Hematopoietic multipotent progenitor cell treated with erythropoietin and hydrocortisone succinate and interleukin-3 and kit ligand, for 6 days (in vitro differentiated cells): ENCODE measurements at regions not wholly inside any gene's neighbourhood (a gene's known extent, or its start where the extent isn't known, plus 50 kb on each side); places are given as distances from the start of the nearest gene placed in this dataset.

ENCODE experiments used
- DNase-seq: peaks from one replicate; pipeline ENCODE4 v3.0.0-alpha.2; 2015

DNA sequence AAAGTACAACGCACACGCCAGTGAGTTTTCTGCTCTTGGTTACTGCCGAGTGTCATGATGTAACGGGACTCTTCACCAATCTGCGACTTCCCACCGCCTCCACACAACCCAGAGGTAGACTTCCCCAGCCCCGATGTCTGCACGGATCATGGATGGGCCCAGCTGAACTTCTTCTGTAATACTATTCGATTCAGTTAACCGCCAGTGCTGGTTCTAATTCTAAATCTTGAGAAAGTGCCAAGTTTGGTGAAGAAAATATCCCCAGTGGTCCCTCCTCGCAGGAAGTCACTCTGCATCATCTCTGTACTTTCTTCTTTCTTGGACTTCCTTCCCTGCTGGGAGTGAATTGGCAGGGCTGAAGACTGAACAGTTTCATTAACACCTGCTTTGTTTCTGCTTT lies 77.6 kb upstream of the SLC35F4 start:
- no peak for DNase-seq

DNA sequence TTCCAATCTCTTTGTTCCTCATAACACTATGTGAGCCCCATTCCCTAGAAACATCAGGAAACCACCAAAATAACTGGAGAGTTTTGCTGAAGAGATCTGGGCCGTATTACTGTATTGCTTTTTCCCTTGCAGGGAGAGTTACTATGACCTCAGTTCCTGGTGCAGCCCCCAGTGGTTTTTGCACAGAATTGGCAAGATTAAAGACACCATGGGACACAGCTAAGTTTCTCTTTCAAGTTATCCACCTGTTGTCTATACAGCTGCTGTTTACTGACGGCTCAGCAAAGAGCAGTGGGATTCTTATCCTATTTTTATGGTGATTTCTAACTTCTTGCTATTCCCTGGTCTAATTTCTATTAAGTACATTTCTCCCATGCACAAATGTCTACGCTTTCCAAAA lies 77.1 kb upstream of the SLC35F4 start:
- no peak for DNase-seq

DNA sequence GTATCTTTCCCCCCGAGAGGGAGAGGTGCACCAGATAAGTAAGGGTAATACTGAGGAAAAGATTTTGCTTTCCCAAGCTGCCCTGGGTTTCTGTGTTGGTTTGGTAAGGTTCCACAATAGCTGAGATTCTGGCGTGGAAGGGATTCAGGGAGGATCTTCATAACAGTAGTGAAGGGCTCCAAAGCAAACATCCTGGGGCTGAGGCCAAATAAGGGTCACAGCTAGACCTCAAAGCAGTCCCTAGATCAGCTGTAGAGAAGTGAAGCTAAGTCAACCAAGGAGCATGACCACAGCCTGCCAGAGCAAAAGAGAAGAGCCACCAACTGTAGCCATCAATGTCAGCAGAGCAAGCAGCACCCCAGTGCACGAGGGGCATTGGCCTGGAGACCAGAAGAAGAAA lies 73.2 kb upstream of the SLC35F4 start:
- no peak for DNase-seq

DNA sequence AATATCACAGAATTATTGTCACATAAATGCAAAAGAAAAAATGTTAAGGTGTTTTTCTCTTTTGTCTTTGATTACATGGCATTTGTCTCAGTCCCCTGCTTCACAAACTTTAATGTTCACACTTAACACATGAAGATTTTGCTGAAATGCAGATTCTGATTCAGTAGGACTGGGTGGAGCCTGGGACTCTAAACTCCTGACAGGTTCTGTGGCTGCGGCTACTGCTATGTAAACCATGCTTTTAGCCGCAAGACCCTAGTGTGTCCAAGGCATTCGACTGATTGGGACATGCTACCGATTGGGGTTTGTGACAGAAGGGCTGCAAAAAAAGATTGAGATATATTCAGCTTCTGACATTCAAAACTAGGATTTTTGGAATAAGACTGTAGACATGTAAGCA lies 72.6 kb upstream of the SLC35F4 start:
- DNase-seq = no peak

DNA sequence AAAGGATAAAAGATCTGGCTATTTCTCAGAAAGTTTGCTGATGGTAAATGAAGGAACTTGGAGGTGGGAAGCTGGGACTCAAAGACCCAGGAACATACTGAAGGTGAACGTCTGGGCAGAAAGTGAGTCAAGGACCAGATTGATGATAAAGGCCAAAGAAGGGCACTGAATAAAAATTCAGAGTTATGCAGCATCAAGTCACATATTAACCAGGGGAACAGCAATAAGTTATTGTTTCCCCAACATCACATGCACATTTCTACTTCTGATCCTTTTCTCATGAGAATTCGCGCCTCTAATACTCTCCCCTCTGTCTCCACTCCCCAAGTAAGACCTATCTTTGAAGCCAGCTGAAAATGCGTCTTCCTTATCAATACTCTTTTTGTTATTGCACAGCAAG lies 71.8 kb upstream of the SLC35F4 start:
- no peak for DNase-seq

DNA sequence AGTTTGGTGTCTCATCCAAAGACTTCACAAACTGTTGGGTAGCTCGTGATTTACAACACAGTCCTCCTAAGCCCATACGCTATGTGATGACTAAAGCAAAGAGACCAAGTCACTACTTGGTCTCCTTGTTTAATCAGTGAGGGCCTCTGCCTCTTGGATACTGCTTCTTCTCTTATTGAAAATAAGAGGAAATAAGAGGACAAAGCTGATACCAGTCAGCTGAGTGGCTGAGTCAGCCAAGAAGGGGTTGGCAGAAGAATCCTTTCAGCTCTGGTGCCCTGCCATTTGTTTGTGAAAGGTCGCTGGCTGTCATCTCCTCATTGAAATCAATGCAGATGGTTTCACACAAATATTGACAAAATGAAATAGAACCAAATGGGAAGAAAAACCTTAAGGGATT lies 67.5 kb upstream of the SLC35F4 start:
- no peak for DNase-seq

DNA sequence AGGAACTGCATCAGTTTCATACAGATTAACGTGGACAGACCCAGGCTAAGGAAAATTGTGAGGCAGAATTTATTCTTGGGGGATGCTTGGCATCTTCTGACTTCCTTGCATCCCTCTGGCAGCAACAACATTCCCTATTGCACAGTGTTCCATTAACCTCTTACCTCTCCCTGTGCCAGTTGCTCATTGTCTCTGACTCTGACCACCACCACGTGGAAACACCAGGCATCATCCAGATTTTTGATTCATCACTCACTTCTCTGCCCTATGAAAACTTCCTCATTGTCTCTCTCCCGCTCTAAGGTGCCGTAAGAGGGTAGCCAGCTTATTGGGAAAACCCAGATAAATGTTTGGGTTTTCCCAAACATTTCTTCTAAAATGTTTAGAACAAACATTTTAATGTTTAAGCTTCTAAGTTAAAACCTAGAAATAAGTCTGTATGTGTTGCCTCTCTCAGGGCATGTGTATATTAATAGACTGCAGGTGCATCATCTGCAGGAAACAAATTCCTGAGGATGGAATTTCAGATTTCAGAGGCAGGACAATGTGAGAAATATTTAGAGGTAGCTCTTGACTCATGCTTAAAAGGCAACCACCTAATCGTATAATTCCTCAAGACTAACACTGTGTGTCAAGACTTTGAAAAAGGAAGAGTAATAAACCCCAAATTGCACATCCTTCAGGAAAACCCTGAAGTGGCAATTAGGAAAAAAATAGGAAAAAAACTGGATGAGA lies 64.5 kb upstream of the SLC35F4 start:
- no peak for DNase-seq

DNA sequence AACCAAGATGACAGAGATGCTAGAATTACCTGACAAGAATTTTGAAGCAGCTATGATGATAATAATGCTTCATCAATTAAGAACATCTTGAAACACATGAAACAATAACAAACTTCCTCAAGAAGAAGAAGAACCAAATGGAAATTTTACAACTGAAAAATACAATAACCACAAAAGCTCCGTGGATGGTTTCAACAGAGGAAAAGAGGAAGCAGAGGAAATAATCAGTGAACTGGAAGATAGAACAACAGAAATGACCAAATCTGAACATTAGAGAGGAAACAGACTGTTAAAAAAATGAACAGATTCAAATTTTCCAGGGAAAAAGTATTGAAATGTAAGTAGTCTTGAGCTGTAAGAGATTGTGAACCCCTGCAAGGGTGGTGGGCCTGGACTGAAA lies 62.8 kb upstream of the SLC35F4 start:
- DNase-seq = peak; percentile 2

DNA sequence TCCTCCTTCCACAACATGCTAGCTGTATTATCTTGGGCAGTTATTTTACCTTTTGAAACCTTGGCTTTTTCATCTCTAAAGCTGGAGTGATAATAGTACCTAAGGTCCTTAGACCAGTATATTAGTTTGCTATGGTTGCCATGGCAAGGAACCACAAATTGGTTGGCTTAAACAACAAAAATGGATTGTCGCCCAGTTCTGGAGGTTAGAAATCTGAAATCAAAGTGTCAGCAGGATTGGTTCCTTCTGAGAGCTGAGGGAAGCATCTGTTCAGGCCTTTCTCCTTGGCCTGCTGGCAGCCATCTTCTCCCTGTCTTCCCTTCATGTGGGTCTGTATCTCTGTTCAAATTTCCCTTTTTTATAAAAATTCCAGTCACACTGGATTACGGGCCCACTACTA lies 55.5 kb upstream of the SLC35F4 start:
- DNase-seq = no peak

DNA sequence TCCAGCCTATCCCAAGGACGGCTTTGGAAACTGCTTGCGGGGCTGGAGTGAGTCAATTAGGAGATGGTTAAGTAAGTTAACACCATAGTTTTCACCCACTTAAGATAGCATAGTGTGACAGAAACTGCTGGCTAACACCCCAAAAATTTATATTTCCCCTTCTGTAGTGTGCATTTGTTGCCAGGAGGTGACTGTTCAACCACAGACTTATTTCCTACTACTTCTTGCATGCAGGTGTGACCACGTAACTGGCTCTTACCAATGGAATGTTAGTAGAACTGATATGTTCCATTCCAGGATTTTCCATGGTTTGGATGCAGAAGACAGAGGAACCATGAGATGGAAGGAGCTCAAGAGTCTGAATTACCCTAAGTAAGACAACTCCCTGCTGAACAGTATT lies 52.9 kb upstream of the SLC35F4 start:
- no peak for DNase-seq
